AG20443 (cell line): ENCODE measurements at regions not wholly inside any gene's neighbourhood (a gene's known extent, or its start where the extent isn't known, plus 50 kb on each side); places are given as distances from the start of the nearest gene placed in this dataset.
A peak's percentile ranks its signal among the peaks of the same experiment; 100 is the strongest.
"Not testable (repeated sequence)": the region's sequence is repeated elsewhere in the genome, so short reads cannot be mapped to it uniquely, and the experiment has no call there.

ENCODE experiments used
- DNase-seq: peaks from one replicate; pipeline ENCODE4 v3.0.0; 2012; ENCODE audit warnings: low spot score, mixed read lengths

DNA sequence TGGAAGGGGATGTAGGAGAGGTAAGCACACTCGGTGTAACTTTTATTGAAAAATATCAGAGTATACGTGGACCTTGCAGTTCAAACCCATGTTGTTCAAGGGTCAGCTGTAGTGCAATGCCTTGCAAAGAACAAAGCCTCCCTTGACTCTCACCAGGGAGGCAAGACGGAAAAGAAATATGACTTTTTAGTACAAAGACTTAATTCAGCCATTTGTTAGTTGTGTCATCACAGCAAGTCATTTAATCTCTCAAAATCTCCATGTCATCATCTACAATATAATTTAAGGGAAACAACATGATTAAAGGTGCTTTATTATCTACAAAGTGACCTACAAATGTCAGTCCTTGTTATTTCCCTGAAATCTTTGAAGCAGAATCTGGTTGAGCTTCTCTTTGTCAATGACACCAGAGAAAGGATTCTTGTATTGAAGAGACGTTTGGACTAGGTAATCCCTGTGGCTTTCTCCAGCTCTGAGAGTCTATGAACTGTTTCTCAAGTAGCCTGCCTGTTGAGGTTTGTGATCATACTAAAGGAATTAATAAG lies 502.8 kb downstream of the REEP3 start:
- no peak for DNase-seq

- DNase-seq: no peak
Observed at GRCh38 chr10:64033711-64034110, 512.5 kb downstream of the REEP3 start.

DNA sequence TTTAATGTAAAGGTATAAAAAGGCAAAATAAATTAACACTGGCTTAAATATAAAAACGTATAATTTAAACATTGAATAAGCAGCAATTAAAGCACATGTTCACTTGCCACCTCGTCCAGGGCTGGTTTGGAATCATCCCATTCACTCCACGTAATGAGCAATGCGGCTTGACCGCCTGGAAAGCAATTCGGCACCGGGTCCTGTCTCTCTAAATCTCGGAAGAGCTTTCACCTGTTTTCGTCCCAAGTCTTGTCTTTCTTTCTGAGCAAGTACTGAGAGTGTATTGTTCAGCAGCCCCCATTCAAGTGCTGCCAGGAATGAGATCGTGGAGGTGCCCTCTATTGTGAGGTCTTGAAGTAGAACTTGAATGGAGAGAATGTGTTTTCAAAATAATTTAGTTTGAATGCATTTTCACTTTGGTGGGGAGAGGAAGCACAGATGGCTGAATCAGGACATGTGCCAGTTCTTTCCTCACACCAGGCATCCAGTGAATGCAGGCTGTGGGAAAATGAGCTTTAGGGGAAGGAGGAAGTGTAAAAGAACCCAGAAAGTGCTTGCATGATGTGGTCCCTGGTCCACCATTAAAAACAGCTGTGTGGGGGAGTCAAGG lies 515.2 kb downstream of the REEP3 start:
- peak; percentile 16 for DNase-seq

DNA sequence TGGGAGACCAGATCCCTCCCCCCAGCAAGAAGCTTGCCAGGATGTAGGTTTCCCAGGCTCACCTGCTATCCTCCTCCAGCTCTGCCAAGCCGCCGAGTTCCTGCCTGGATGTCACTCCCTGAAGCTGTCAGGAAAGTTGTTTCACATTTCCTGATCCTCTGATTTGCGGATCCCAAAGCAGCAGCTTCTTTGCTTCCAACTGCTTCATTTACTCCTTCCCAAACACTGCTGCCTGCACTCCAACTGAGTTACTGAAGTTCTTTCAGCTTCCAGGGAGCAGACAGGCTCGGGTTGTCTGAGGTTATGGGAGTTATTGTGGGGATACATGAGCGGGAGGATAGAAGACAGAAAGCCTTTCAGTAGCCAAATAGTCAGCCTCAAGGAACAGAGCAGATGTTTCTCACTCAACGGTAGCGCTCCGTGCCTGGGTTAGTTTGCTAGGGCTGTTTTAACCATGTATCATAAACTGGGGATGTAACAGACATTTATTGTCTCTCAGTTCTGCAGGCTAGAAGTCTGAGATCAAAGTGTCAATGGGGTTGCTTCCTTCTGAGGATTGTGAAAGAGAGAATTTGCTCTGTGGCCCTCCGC lies 516.0 kb downstream of the REEP3 start:
- DNase-seq: no peak

- no peak for DNase-seq
Observed at GRCh38 chr10:64038107-64038506, 516.9 kb downstream of the REEP3 start.

DNA sequence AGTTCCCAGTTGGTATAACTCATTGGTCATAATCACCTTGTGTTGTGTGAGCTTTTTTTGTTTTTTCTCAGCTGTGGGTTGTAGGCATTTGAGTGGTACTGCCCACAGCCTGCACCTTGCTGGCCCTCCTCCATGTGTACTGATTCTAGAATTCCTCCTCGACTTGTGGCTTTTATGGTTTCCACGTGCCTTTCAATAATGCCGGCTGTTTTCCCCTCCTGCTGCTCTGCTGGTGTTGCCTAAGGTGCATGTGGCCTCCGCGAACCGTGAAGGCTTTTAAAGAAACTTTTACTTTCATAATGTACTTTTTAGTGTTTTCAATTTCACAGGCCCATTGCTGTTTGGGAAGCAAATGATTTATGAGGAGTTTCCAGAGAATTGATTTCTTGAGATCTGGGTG lies 518.0 kb downstream of the REEP3 start:
- DNase-seq: no peak

GRCh38 chr10:64040781-64041180 lies 519.6 kb downstream of the REEP3 start:
- no peak for DNase-seq

- peak; percentile 79 for DNase-seq
Observed at GRCh38 chr10:64041185-64041988, 520.2 kb downstream of the REEP3 start.

GRCh38 chr10:64041989-64042490 lies 520.8 kb downstream of the REEP3 start:
- no peak for DNase-seq

GRCh38 chr10:64044098-64044497 lies 522.9 kb downstream of the REEP3 start:
- no peak for DNase-seq

DNA sequence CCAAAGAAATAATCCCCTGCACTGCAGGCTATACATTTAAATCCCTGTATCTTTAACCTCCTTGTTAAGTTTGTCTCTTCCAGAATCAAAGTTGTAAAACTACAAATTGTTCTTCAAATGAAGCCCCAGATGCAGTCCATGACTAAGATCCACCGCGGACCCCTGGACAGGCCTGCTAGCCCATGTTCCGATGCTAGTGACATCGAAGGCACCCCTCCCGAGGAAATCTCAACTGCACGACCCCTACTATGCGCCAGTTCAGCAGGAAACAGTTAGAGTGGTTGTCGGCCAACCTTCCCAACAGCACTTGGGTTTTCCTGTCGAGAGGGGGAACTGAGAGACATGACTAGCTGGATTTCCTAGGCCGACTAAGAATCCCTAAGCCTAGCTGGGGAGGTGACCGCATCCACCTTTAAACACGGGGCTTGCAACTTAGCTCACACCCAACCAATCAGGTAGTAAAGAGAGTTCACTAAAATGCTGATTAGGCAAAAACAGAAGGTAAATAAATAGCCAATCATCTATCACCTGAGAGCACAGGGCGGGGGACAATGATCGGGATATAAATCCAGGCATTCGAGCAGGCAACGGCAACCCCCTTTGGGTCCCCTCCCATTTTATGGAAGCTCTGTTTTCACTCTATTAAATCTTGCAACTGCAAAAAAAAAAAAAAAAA lies 523.9 kb downstream of the REEP3 start:
- DNase-seq: not testable (repeated sequence)

DNA sequence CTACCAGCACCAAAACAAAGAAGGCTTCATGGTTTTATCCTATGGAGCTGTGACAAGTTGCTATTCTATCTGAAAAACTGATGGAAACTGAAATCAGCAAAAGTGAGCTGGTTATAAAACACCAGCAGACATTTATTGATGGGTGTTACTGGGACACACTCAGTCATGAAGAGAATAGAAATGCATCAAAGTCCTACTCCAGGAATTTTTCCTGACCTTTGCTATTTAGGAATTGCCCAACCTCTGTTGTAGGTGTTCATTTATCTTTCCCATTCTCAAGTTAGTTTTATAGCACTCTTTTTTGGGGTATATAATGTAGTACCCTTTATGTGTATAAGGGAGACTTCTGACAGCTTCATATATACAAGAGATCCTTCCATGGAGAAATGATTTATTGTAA lies 533.2 kb downstream of the REEP3 start:
- no peak for DNase-seq

GRCh38 chr10:64059884-64060283 lies 538.7 kb downstream of the REEP3 start:
- no peak for DNase-seq

GRCh38 chr10:64060389-64060788 lies 539.2 kb downstream of the REEP3 start:
- no peak for DNase-seq

- DNase-seq: no peak
Observed at GRCh38 chr10:64062793-64063192, 541.6 kb downstream of the REEP3 start.

GRCh38 chr10:64067009-64067606 lies 545.9 kb downstream of the REEP3 start:
- DNase-seq: no peak

GRCh38 chr10:64067859-64068258 lies 546.7 kb downstream of the REEP3 start:
- DNase-seq: no peak

- DNase-seq: no peak
Observed at GRCh38 chr10:64070241-64070640, 549.0 kb downstream of the REEP3 start.

DNA sequence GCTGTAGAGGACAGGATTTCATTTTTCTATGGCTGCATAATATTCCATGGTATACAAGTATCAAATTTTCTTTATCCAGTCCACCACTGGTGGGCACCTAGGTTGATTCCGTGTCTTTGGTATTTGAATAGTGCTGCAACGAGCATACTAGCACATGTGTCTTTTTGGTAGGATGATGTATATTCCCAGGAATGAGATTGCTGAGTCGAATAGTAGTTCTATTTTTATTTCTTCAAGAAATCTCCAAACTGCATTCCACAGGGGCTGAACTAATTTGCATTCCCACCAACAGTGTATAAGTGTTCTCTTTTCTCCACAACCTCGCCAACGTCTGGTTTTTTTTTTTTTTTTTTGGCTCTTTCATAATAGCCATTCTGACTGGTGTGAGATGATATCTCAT lies 550.0 kb downstream of the REEP3 start:
- no peak for DNase-seq

DNA sequence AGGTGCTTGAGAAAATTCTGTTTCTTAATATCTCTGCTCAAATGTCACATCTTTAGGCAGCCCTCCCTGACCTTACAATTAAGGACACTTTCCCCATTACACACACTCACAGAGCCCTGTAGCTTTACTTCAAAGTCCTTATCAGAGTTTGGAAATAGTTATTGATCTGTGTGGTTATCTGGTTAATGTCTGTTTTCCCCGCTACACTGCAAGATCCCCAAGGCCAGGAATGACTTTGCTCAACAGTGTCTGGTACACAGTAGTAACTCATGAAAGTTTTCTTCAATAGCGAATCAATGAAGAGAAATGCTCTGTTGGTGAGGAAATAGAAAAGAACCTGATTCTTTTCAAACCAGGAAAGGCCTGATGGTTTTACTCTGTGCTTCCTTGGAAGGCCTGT lies 554.4 kb downstream of the REEP3 start:
- no peak for DNase-seq

DNA sequence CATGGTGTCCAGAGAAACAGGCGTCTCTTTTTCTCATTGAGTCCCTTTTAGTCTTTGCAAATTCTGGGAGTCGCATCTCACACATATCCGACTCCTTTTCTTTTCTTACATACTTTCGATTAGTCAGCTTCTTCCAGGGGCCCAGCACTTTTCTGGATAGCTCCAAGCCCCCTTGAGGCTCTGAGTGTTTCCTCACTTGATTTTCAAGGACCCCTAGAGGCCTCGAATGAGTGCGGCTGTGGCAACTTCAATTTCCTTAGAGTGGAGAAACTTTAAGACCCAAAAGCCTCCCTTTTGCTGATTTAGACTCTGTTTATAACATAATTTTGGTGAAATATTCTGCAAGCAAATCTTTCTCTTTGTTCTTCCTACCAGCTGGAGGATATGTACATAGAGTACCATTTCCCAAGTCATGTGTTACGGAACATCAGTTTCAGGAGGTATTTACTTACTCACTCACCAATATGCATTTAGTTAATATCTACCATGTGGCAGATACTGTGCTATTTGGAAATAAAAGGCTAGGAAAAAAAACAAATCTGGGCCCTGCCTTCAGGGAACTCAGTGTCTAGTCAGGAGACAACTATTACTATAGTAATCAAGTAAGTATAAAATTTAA lies 555.2 kb downstream of the REEP3 start:
- no peak for DNase-seq
